Stimulated activated CD4-positive, alpha-beta T cell treated with anti-CD3 and anti-CD28 coated beads, Interleukin-2, amount 100 ng/mL, for 4 hours (primary cell): ENCODE measurements at regions not wholly inside any gene's neighbourhood (a gene's known extent, or its start where the extent isn't known, plus 50 kb on each side); places are given as distances from the start of the nearest gene placed in this dataset.
"Not testable (repeated sequence)": the region's sequence is repeated elsewhere in the genome, so short reads cannot be mapped to it uniquely, and the experiment has no call there.

Experiments used
- DNase-seq: peaks from one replicate; pipeline ENCODE4 v3.0.0-alpha.2; 2020; ENCODE audit warnings: low read depth

GRCh38 chr20:1810926-1811620 is 84.1 kb upstream of the SIRPA start:
- no peak for DNase-seq

GRCh38 chr20:1810572-1810925 is 84.7 kb upstream of the SIRPA start:
- DNase-seq = no peak

GRCh38 chr20:1809611-1810510 is 85.3 kb upstream of the SIRPA start:
- DNase-seq = no peak

- DNase-seq = no peak
Observed at GRCh38 chr20:1809131-1809572, 86.1 kb upstream of the SIRPA start.

- no peak for DNase-seq
Observed at GRCh38 chr20:1808101-1808500, 87.1 kb upstream of the SIRPA start.

- DNase-seq = no peak
Observed at GRCh38 chr20:1807394-1807793, 87.8 kb upstream of the SIRPA start.

GRCh38 chr20:1806456-1806855 is 88.8 kb upstream of the SIRPA start:
- DNase-seq = no peak

- DNase-seq = no peak
Observed at GRCh38 chr20:1805816-1806215, 89.4 kb upstream of the SIRPA start.

GRCh38 chr20:1805161-1805581 is 90.0 kb upstream of the SIRPA start:
- no peak for DNase-seq

GRCh38 chr20:1804554-1804956 is 90.7 kb upstream of the SIRPA start:
- no peak for DNase-seq

- no peak for DNase-seq
Observed at GRCh38 chr20:1803932-1804501, 91.2 kb upstream of the SIRPA start.

GRCh38 chr20:1803061-1803931 is 91.9 kb upstream of the SIRPA start:
- DNase-seq = no peak

GRCh38 chr20:1802385-1803060 is 92.7 kb upstream of the SIRPA start:
- no peak for DNase-seq

GRCh38 chr20:1801929-1802306 is 93.3 kb upstream of the SIRPA start:
- no peak for DNase-seq

GRCh38 chr20:1801225-1801928 is 93.8 kb upstream of the SIRPA start:
- no peak for DNase-seq

GRCh38 chr20:1800777-1801176 is 94.4 kb upstream of the SIRPA start:
- no peak for DNase-seq

- DNase-seq = no peak
Observed at GRCh38 chr20:1800180-1800579, 95.0 kb upstream of the SIRPA start.

- not testable (repeated sequence) for DNase-seq
Observed at GRCh38 chr20:1799746-1800145, 95.5 kb upstream of the SIRPA start.

- DNase-seq = no peak
Observed at GRCh38 chr20:1798982-1799381, 96.2 kb upstream of the SIRPA start.

GRCh38 chr20:1793821-1794220 is 101.4 kb upstream of the SIRPA start:
- DNase-seq = no peak

- no peak for DNase-seq
Observed at GRCh38 chr20:1792274-1792673, 102.9 kb upstream of the SIRPA start.
